ENCODE measurements at regions not wholly inside any gene's neighbourhood (a gene's known extent, or its start where the extent isn't known, plus 50 kb on each side); places are given as distances from the start of the nearest gene placed in this dataset.

GRCh38 chr1:8113262-8114220 lies 87.4 kb upstream of the ERRFI1 start:
- no peak for DNase-seq

DNA sequence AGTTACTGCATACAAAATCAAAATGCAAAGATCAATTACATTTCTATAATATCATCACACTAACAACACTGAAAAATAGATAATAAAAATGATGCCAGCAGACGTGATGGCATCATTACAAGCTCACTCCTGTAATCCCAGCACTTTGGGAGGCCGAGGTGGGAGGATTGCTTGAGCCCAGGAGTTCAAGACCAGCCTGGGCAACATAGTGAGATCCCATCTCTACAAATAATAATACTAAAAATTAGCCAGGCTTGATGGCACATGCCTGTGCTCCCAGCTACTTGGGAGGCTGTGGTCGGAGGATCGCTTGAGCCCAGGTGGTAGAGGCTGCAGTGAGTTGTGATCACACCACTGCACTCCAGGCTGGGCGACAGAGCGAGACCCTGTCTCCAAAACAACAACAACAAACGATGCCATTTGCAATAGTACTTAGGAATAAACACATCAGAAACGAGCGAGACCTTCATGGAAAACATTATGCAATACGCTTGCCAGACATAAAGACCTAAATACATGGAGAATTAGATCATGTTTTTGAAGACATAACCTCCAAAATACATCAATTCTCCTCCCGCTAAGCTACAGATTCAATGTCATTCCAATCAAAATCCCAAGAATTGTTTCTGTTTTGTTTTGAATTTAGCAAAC lies 86.6 kb upstream of the ERRFI1 start:
- no peak for DNase-seq

GRCh38 chr1:8111560-8111959 lies 85.5 kb upstream of the ERRFI1 start:
- no peak for DNase-seq

DNA sequence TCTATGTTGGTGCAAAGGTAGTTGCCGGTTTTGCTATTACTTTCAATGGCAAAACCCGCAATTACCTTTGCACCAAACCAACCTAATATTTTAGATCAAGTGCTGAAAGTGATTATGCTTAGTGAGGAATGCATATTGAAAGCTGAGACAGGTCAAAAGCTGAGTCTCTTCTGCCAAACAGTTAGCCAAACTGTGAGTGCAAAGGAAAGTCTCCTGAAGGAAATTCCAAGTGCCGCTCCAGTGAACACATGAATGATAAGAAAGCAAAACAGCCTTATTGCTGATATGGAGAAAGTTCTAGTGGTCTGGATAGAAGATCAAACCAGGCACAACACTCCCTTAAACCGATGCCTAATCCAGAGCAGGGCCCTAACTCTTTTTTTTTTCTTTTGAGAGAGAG lies 83.1 kb upstream of the ERRFI1 start:
- DNase-seq, result no peak

DNA sequence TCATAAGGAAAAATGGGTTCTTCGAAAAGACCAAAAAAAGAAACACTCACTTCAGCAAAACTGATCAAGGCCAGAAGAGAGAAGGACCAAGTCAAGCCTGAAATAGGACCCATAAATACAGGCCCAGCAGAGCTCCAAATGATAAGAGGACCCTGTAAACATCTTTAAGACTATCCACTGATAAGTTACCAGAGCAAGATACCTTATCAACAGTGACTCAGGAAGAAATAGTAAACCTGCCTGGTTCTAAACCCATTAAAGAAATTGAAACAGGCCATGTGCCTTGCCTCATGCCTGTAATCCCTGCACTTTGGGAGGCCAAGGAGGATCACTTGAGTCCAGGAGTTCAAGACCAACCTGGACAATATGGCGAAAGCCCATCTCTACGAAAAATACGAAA lies 81.8 kb upstream of the ERRFI1 start:
- DNase-seq, result no peak

- no peak for DNase-seq
Measured at GRCh38 chr1:8104278-8105236, 78.4 kb upstream of the ERRFI1 start.

GRCh38 chr1:8097908-8098307 lies 71.8 kb upstream of the ERRFI1 start:
- DNase-seq, result peak; percentile 62

DNA sequence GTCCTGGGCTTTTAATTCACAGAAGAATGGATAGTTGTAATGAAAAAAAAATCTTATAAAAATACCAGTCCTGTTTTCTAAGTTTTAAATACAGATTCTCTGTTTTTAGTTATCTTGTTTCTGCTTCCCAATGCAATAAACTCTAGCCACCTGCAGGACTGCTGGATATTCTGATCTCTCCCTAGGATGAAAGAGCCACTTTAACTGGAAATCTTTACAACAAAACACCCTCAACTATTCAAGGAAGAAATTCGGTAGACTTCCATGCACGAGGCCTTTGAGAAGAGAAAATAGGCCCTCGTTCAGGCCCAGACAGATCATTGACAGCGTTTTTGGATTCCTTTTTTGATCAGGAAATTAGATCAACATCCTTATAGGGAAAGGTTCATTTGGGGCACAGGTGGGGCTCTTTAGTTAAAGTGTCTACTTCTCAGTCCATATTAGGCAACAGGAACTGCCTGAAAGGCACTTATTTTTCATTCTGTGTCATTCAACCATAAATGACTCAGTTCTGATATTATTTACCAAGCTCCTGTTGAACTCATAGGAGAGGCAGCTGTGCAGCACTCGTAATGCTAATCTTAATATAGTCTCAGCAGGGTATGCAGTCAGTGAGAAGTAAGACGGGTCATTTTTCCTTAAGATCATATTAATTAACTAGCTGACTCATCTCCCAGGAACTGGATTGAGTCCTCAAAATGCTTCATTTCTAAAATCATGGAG lies 71.1 kb upstream of the ERRFI1 start:
- peak; percentile 97 for DNase-seq

GRCh38 chr1:8096105-8097011 lies 70.2 kb upstream of the ERRFI1 start:
- peak; percentile 68 for DNase-seq

GRCh38 chr1:8095584-8095983 lies 69.5 kb upstream of the ERRFI1 start:
- DNase-seq, result peak; percentile 26

DNA sequence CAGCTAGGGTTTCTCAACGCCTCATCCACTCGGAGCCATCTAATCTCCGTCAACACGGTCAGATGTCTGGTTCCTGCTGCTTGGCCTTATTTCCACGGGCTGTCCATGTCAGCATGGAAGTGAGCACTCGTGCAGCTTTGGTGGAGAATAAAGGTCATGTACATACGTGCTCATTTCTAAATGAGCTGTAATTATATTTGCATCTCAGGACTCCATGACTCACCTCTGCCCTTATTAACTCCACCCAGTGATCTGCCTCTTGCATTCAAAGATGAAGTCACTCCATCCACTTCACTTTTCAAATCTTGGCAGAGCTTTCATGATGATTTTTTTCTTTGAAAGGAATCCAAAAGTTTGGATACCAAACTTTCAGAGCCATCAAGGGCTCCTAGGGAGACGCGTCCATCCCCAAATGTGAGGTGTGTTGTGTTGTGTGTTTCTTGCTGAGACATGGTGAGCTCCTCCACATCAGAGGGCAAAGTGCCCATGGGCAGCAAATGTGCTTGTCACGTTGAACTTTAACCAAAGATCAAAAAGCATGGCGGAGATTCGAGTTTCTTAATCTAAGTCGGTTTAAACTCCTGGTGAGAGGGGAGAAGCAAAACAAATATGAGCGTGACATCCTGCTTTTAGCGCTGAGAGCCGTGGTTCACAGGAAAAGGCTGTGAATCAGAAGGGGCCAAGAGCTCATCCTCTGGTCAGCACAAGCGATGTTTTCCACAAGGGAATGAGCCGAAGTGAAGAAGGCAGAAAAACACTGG lies 68.6 kb upstream of the ERRFI1 start:
- DNase-seq, result peak; percentile 69

DNA sequence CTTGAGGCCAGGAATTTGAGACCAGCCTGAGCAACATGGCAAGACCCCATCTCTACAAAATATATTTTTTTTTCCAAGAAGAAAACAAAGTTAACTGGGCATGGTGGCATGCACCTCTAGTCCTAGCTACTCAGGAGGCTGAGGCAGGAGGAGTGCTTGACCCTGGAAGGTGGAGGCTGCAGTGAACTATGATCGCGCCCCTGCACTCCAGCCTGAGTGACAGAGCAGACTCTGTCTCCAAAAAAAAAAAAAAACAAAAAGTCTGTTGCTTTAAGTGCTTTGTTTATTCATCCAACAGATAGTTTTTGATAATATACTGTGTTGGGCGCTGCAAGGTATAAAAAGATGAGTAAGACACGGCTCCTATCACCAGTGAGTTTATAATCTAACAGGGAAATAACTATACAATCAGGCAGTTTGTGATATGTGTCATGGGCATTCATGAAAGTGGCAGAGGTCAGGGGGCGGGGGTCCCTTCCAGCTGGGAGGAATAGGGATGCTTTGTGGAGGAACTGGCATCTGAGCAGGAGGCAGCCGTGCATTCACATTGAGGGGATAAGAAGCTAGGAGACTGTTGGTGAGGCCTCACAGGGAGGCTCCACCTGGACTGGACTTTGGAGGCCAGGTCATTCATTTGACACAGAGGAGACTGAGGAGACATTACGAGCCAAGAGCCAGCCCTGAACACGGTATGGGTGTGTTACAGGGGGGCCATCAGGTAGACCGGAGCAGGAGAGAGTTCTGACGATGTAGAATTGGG lies 67.3 kb upstream of the ERRFI1 start:
- DNase-seq, result no peak

- no peak for DNase-seq
Measured at GRCh38 chr1:8092657-8093056, 66.5 kb upstream of the ERRFI1 start.

- no peak for DNase-seq
Measured at GRCh38 chr1:8091691-8092090, 65.6 kb upstream of the ERRFI1 start.

DNA sequence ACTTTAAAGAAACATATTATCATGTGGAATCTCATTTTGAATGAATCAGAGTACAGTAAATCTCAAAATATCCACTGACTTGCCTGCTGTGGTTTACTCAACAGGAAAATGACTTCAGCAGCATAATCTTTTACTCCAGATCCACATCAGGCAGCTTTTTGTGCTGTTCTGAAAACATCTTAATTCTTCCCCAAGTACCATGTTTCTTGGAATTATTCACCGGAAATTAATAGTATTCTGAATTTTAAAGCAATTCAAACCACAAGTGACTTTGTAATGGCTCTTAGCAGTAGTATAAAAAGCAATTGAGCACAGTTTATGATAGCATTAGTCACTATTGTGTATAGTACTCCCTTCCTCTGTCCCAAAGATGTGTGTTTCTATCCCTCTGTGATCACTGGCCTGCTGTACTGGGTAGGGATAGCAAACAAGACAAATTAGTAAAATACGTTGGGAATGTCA lies 64.2 kb upstream of the ERRFI1 start:
- DNase-seq, result no peak

DNA sequence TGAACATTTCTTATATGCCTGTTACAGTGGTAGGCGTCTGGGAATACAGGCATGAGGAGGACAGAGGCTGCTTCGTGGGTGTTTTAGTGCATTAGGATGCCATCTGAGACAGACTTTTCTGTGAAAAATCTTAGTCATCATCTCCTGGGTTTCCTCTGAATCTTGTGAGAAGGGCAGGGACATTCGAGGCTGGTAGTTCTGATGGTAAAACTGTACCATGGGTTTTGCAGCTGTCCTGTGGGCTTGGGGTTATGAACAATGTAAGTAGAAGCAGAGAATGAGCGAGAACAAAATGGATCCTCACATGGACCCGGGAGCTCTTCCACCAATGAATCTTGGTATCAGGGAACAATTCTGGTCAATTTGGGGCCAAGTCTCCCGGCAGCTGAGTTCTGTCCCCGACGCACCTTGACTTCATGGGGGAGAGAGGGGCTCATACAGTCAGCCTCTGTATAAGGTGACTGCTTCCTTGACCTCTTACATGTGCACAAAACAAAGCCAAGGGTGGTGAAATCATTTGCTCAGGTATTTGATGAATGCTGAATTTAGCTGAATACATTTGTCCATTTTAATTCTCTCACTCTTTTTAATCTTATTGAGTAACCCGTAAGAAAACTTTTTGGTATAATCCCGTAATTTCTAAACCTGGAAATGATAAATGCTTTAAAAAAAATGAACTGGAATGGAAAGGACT lies 63.6 kb upstream of the ERRFI1 start:
- DNase-seq, result no peak

DNA sequence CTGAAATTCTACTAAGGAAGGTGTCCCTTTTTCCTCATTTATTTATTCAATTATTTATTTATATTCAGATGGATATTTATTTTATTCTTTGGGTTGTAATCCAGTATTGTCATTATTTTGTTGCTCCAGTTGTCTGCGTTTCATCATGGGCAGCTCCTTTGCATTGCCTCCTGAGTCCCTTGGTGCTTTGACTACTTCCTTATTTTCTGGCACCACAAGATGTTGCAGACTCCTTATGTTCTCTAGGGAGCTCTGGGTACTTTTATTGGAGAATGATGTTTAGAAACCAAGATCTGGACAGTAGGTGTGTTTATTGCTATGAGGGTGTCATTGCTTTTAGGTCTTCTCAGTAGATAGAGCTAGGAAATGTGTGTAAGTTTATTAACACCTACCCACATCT lies 59.9 kb upstream of the ERRFI1 start:
- no peak for DNase-seq

GRCh38 chr1:8084913-8085312 lies 58.8 kb upstream of the ERRFI1 start:
- no peak for DNase-seq
